HL-60/S4 treated with retinoic acid at 250 ng/mL for 4 days and 3 days (cell line): ENCODE measurements at regions not wholly inside any gene's neighbourhood (a gene's known extent, or its start where the extent isn't known, plus 50 kb on each side); places are given as distances from the start of the nearest gene placed in this dataset.

Experiments used
- in situ Hi-C: fragments of 300-500 bp; cut with MboI; formaldehyde crosslinking; loops from 2 replicates; pipeline ENCODE4 v1.7.0; 2022; ENCODE audit warnings: low sequenced_read_pairs

DNA sequence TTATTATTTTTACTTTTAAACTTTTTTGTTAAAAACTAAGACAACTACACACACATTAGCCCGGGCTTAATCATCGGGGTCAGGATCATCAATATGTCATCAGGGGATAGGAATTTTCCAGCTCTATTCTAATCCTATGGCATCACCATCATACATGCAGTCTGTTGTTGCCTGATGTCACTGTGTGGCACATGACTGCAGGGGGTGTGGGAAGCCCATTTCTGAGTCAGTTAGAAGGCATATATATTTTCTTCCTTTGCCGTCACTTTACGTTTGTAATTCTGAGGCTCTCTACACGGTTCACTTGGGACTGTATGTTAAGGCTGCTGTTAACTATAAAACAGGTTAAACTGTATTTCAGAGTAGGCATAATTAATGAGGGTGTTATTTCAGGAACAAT lies 144.4 kb upstream of the ITGA6 start:
- in situ Hi-C loops: no loop called here

DNA sequence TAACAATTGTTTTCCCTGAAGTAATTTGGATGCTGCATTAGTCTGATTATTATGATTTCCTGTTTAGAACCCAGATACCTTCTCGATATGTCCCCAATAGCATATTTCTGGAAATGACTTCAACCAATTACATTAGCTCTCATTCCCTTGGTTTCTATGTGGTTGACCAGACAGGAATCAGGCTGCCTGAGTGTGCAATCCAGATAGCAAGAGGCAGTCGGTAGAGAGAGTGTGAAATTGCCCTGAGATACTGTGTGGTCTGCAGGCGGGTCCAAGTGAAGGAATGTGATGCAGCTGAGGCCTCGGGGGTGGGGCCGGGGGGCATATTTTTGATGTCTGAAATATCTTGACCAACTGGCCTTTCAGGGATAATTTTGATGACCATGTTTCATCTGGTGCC lies 143.9 kb upstream of the ITGA6 start:
- in situ Hi-C loops: no loop called here

DNA sequence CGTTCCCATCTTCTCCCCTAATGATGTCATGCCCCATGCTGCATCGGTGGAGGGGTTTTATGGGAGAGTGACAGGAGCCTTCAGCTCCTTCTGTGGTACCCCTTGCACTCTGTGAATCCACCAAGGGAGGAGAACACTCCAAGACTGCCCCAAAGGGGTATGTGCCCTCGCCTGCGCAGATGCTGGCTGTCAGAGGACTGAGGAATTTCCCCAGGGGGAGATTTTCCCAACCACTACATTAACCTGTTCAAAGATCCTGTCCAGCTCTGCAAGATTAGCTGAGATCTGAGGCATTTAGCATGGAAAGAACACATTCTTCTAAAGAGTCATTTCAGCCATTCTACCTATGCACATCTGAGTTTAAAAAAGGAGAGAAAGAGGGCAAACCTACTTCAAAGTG lies 143.2 kb upstream of the ITGA6 start:
- in situ Hi-C loops: no loop called here

DNA sequence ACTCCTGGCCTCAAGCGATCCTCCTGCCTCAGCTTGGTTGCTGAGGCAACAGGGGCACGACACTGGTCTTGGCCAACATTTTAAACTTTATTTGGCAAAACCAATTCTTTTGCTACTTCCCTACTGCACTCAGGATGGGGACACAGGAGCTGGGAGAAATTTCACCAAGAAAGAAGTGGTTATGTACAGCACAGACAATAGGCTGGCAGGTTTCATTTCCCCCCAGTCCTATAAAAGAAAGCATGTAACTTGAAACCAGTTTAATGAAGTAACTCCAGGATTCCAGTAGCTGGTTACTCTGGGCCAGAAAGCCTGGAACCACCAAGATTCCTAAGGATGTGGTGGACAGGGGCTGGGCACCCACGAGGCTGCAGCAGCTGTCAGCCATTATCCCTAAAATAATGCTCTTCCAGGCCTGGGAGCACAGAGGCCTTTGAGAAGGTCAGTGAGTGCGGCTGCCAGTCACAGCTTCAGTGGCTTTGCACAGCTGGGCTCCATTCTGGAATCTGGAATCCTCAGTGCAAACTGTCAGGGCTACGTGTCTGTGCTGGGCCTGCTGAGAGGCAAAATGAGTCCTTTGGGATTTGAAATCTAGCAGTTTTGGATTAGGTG lies 142.3 kb upstream of the ITGA6 start:
- in situ Hi-C loops: no loop called here

DNA sequence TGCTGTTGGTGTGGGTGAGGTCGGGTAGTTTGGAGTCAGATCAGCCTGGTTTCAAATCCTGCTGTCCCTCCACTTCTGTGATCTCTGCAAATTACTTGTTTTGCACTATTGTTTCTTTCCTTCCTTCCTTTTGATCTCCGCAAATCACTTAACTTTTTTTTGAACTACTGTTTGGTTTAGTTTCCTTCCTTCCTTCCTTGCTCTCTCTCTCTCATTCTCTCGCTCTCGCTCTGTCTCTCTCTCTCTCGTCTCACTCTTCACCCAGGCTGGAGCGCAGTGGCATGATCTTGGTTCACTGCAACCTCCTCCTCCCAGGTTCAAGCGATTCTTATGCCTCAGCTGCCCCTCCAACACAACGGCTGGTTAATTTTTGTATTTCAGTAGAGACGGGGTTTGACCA lies 141.6 kb upstream of the ITGA6 start:
- in situ Hi-C loops: no loop called here

DNA sequence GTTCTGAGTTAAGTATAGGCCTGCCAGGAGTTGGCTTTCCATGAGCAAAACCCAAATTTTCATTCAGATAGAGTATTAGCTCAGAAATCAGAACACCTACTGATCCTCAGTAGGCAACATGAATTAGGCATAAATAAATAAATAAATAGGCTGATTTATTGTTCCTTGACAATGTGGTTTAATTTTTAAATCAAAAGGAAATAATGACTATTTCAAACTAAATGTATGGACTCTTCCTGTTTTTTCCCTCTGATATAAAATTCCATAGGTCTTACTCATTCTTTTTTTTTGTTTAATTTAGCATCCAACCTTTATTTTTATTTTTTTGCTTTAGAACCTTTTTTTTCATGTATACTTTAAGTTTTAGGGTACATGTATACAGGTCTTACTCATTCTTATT lies 140.2 kb upstream of the ITGA6 start:
- in situ Hi-C loops: no loop called here

DNA sequence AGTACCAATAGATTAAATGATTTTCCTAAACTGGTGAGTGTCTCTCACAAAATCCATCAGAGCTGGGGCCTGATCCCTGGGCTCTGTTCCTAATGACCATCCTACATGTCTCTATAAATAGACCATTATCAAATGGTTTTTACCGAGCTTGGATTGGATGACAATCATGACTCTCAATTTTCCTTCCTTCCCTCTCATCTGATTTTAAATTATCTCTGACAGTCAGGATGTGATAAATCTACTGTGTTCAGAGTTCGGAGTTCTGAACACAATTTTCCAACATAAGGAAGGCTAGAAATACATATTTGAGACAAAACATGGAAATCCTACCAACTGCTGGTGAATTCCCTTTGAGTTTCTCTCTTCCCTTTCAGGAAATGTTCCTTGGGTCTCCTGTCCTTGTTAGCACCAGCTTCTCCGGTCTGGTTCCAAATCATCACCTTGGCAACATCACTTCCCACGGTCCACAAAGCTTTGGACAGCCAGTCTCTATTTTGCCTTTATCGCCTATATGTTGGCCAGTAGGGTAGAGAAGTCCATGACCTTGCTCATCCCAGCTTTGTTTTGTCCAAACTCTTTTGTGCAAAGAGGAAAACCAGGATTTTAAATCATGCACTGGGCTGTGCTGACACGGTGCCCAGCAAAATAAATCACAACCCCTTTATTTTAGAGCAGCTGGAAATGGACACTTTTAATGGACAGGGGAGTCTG lies 139.6 kb upstream of the ITGA6 start:
- in situ Hi-C loops: no loop called here

DNA sequence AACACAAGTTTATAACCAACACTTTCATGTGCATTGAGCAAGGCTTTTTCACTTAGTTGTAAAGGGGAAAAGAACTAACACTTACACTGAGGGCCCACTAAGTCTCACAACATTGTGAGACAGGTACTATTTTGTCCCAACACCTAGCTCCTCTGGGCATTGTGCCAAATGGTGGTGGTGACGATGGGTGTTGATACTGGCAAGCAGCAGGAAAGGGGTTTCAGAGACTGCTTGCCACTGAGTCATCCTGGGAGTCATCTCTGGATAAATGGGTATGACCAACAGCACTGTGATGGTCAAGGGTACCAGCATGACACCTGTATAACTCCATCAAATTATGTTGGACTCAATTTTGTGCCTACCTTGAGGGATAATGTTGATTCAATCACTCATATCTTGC lies 138.8 kb upstream of the ITGA6 start:
- in situ Hi-C loops: no loop called here

DNA sequence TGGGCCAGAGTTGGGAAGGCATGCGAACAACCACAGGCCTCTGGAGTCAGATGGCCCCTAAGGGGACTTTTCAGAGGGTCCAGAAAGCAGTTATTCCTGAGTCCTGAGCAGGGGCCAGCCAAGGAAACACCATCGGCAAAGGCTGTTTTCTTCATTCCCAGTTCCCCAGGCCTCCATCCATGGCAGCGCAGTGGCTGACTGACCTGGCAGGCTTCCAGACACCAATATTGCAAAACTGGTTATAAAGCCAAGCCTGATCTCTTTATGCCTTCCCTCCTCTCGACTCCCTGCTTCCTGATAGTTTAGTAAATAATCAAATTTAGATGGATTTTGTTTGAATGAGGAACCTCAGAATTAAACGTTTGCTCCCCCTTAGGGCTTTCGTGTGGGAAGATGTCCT lies 133.4 kb upstream of the ITGA6 start:
- in situ Hi-C loops: no loop called here

DNA sequence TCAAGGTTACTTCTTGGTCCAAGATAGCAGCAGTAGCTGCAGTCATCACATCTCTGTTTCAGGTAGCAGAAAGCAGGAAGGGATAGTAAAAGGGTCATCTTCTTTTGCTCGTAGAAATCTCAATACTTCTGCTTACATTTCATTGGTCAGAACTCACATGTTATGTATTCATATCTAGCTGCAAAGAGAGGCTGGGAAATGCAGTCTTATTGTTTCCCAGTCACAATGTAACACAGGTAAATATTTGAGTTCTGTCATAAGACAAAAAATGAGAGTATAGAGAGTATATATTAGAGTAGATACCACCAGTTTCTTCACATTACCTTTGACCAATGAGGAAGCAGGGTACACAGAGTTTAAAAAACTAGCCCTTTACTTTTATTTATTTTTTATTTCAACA lies 132.4 kb upstream of the ITGA6 start:
- in situ Hi-C loops: no loop called here

DNA sequence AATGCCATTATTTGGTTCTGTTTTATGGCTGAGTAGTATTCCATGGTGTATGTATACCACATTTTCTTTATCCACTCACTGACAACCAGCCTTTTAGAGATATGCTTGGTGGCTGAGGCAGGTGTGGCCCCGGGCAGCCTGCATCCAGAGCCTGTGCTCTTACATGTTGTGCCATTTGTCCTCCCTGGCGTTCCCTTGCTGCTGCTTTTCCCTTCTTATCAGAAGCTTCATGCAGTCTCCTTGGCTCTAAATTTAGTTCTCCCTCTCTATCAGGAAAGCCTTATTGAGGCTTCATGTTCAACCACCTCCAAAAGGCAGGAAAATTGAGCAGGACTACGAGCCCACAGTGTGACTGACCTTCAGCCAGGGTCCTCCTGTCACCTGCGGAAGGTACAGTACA lies 131.7 kb upstream of the ITGA6 start:
- in situ Hi-C loops: no loop called here

DNA sequence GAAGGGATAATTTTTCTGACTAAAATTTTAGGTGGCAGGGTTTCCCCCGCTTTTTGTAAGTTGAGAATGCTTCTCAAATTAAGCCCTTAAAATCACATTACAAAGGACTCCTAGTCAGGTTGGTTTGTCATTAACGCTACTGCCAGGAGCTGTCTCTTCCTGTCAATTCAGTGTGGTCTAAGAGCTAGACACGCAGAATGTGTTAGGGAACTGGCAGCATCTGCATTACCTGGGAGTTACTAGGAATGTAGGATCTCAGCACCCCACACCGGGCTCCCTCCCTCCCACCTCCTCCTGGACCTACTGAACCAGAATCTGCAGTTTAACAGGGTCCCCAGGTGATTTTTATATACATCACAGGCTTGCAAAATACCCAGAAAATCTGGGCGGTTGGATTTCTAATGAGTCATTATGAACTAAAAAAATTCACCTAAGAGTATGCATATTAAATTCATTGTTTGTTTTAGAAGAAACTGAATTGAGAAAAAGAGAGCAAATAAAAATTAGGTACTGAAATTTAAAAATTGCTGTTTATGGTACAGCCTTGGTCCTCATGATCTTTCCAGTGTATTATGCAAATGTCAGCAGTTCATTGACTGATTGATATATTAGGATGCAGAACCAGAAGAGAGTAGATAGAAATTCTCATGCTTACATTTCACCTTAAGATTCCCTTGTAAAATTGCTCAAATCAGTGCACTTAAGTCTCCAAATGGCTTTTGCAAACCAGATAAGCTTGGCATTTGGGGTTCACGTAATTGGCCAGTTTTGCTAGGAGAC lies 130.9 kb upstream of the ITGA6 start:
- in situ Hi-C loops: no loop called here

DNA sequence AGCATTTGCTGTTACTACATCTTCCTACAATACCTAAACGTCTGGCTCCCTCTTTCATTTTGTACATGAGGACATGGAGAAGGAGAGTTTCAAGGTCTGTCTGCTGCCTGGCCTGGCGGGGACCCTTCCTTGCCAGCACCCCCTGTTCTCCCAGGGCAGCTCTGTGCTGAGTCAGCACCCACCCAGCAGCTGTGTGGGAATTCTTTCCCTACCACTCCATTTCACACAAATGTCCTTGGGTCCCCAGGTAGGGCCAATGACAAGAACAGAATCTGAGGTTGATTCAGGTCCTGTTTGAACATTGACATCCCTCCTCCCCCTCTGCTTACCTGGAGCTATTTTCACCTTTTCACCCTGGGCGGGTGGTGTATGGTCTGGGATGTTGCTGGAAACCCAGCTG lies 129.9 kb upstream of the ITGA6 start:
- in situ Hi-C loops: no loop called here

DNA sequence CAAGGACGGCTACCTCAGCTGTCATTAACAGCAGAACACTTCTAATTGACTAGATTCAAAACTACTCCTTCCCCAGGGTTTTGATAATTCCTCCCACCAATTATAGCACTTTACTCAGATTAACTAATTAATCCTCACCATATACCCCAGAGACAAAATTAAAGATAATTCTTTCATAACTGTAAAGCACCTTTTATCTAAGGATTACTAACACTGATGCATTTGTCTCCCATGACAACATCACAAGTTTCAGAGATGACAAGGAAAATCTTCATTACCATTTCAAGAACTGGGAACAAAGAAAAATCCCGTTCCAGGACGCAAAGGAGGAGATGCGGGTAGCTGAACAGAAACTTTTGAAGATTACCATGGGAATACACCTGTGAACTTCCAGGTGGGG lies 129.4 kb upstream of the ITGA6 start:
- in situ Hi-C loops: no loop called here

DNA sequence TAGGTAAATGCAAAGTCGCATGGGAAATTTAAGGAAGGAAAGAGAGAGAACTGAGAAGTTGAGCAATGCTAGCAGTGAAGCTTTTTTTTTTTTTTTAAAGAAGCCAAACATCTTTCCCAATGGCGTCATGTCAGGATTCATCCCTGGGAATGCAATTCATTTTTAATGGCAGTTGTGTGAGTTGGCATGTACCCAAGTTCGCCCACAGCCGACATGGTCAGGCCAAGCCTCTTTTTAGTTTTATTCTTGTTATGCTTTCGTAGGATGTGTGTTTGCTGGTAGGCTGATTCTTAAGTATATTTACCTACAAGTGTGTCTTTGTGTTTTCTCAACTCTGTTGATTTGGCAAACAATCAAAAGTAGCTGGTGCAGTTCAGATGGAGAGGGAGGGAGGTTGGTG lies 127.6 kb upstream of the ITGA6 start:
- in situ Hi-C loops: no loop called here

DNA sequence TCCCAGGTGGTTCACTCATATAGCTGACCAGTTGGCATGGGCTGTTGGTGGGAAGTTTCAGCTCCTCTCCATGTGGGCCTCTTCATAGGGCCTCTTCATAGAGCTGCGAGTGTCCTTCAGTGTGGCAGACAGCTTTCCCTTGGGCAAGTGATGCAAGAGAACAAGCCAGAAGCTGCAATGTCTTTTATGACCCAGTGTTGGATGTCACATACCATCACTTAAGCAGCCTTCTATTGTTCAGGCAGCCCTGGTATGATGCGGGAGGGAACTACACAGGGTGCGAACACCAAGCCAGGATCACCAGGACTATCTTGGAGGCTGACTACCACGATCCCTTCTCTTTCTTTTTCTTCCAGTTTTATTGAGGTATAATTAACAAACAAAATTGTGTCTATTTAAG lies 126.5 kb upstream of the ITGA6 start:
- in situ Hi-C loops: no loop called here

DNA sequence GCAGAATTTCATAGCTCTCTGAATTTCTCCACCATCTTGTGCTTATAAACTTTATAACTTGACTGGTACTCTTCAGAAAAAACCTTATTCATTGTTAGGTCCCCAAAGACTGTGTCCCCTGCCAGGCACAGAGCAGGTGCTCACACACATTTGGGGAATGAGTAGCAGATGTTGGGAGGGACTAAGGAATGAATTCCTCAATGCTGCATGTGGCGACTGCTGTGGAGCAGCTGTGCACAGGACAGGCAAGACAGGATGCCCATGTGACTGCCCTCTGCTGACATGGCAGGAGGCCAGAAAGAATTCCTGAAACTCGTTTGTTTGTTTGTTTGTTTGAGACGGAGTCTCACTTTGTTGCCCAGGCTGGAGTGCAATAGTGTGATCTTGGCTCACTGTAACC lies 122.3 kb upstream of the ITGA6 start:
- in situ Hi-C loops: no loop called here

DNA sequence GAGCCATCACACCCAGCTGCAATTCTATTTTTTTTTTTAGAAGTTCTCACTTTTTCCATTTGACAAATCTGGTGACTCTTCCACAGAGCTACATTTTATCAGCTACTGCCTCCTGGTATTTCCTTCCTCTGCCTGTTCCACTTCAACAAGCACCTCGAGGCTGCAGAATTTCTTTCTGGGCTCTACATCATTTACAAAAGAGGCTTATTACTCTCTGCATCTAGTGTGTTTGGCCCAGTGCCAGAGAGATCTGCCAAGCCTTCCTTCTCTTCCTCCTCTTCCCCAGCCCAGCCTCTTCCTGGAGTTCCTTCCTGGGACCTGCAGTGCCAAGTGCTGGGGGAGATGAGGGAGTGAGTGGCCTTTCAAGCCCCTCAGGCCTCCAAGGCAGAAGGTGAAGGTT lies 119.6 kb upstream of the ITGA6 start:
- in situ Hi-C loops: no loop called here

DNA sequence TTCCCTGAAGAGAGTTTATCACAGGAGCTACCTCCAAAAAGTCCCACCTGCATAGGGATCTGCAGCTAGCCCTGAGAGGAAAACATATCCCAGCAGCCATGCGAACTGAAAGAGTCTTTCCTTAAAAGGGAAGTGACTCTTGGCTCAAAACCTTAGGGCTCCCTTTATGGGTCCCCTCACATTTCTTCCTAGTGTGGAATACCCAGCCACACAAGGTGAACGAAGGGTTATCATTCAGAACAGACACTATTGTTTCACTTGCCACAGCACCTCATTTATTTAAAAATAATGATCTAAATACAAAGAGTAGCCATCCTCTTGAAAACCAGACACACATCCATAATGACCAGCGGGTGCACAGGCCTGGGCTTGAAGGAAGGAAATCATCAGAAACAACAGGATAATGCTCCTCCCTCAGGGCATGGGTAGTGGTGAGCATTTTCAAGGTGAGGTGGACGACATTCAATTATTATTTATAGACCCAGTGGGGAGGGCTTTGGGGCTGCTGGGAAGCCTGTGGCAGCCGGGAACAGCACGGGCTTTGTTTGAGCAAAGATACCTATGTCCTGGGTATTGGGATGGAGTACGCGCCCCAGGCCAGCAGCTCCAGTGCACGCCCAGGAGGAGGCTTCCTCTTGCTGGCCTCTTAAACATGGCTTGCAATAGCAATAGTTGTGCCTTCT lies 119.0 kb upstream of the ITGA6 start:
- in situ Hi-C loops: no loop called here

DNA sequence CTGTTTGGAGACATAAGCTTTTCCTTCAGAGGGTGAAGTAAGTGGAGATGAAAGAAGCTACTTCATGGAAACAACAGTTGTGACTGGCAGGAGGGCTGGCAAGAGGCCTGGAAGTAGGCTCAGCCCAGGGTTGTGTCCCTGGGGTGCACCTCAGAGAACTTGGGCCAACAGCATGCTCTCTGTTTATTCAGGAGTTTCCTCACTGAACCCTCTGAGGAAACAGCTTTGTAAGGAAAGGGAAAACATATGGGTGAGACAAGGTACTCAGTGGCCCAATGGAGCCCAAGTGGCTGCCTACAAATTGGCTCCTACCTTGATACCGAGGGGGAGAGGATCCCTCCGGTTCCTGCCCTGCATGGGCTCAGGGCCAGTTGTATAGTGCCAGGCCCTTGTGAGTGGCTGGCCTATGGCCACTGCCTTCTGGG lies 115.5 kb upstream of the ITGA6 start:
- in situ Hi-C loops: no loop called here

DNA sequence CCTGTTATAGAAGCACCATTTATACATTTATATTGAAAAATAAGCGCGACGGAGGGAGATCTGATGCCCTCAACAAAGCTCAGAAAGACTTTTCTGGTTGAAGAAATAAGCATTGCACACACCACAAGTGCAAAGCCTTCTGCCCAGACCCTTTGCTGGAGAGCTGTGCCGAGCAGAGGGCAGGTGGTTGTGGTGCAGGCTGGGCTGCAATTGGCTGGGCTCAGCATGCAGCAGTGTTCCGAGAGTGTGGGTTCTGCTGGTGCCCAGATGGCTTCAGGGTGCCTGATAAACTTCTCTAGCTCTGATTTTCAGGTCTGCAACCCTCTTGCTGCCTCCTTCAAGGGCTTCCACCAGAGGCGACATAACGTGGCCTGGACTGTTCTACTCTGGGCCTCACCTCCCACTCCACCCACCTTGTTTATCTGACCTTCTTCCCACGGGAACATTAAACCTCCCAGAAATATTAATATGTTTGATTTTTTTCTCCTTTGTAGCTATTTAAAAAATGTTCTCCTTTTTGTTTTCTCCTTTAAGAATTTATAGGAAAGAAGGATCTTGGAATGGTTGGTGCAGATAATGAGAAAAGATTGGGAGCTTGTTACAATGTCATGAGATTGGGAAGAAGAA lies 113.6 kb upstream of the ITGA6 start:
- in situ Hi-C loops: no loop called here
